IPS-NIHi11 (cell line): ENCODE measurements at regions not wholly inside any gene's neighbourhood (a gene's known extent, or its start where the extent isn't known, plus 50 kb on each side); places are given as distances from the start of the nearest gene placed in this dataset.

Experiments used
- DNase-seq: peaks from one replicate; pipeline ENCODE4 v3.0.0; 2012; ENCODE audit warnings: mixed read lengths, low spot score

- DNase-seq: no peak
These were observed 187.2 kb downstream of the REEP3 start for GRCh38 chr10:63708421-63708820.

GRCh38 chr10:63710703-63711102 is 189.5 kb downstream of the REEP3 start:
- no peak for DNase-seq

GRCh38 chr10:63711361-63711760 is 190.2 kb downstream of the REEP3 start:
- DNase-seq: no peak

GRCh38 chr10:63711867-63712716 is 190.9 kb downstream of the REEP3 start:
- peak; percentile 70 for DNase-seq

- DNase-seq: no peak
These were observed 191.5 kb downstream of the REEP3 start for GRCh38 chr10:63712717-63713115.

GRCh38 chr10:63713191-63714144 is 192.3 kb downstream of the REEP3 start:
- DNase-seq: peak; percentile 76

GRCh38 chr10:63716016-63716580 is 194.9 kb downstream of the REEP3 start:
- DNase-seq: no peak

- DNase-seq: no peak
These were observed 196.0 kb downstream of the REEP3 start for GRCh38 chr10:63717027-63717715.

- no peak for DNase-seq
These were observed 196.8 kb downstream of the REEP3 start for GRCh38 chr10:63718006-63718405.

GRCh38 chr10:63718421-63718820 is 197.2 kb downstream of the REEP3 start:
- DNase-seq: no peak

- DNase-seq: no peak
These were observed 198.1 kb downstream of the REEP3 start for GRCh38 chr10:63719226-63719856.

GRCh38 chr10:63720072-63720537 is 198.9 kb downstream of the REEP3 start:
- peak; percentile 58 for DNase-seq

GRCh38 chr10:63720676-63721075 is 199.5 kb downstream of the REEP3 start:
- DNase-seq: no peak

- no peak for DNase-seq
These were observed 201.3 kb downstream of the REEP3 start for GRCh38 chr10:63722537-63722936.

- DNase-seq: no peak
These were observed 202.1 kb downstream of the REEP3 start for GRCh38 chr10:63723320-63723719.

GRCh38 chr10:63723741-63724140 is 202.5 kb downstream of the REEP3 start:
- DNase-seq: no peak

GRCh38 chr10:63724922-63725321 is 203.7 kb downstream of the REEP3 start:
- DNase-seq: no peak

- DNase-seq: no peak
These were observed 205.7 kb downstream of the REEP3 start for GRCh38 chr10:63726867-63727266.

GRCh38 chr10:63727636-63728035 is 206.4 kb downstream of the REEP3 start:
- no peak for DNase-seq

- no peak for DNase-seq
These were observed 214.1 kb downstream of the REEP3 start for GRCh38 chr10:63735305-63735704.

GRCh38 chr10:63738410-63738809 is 217.2 kb downstream of the REEP3 start:
- DNase-seq: peak; percentile 13
